ENCODE measurements at regions not wholly inside any gene's neighbourhood (a gene's known extent, or its start where the extent isn't known, plus 50 kb on each side); places are given as distances from the start of the nearest gene placed in this dataset.

GRCh38 chr2:34950797-34951196 lies 1351.7 kb upstream of the FAM98A start:
- DNase-seq (no peak), ATAC-seq (no peak)

- no peak for DNase-seq
- no peak for ATAC-seq
Measured at GRCh38 chr2:34949316-34949715, 1350.2 kb upstream of the FAM98A start.

- ATAC-seq (no peak), DNase-seq (no peak)
Measured at GRCh38 chr2:34936089-34936488, 1337.0 kb upstream of the FAM98A start.

- no peak for ATAC-seq
- DNase-seq, result no peak
Measured at GRCh38 chr2:34912084-34912483, 1313.0 kb upstream of the FAM98A start.

- DNase-seq, result no peak
- no peak for ATAC-seq
Measured at GRCh38 chr2:34909992-34910705, 1311.0 kb upstream of the FAM98A start.

- ATAC-seq, result no peak
Measured at GRCh38 chr2:34907812-34908211, 1308.7 kb upstream of the FAM98A start.

GRCh38 chr2:34901739-34902138 lies 1302.6 kb upstream of the FAM98A start:
- DNase-seq, result no peak
- no peak for ATAC-seq

More at GRCh38 chr2:34907812-34908211, 1308.7 kb upstream of the FAM98A start:
- DNase-seq, result no peak

- DNase-seq (no peak), ATAC-seq (no peak)
Measured at GRCh38 chr2:34899079-34899478, 1300.0 kb upstream of the FAM98A start.

GRCh38 chr2:34892766-34893165 lies 1293.7 kb upstream of the FAM98A start:
- DNase-seq, result no peak
- no peak for ATAC-seq

- ATAC-seq (no peak), DNase-seq (no peak)
Measured at GRCh38 chr2:34892256-34892655, 1293.2 kb upstream of the FAM98A start.

GRCh38 chr2:34875091-34875745 lies 1276.1 kb upstream of the FAM98A start:
- ATAC-seq (no peak), DNase-seq (no peak)

GRCh38 chr2:34853646-34854045 lies 1254.5 kb upstream of the FAM98A start:
- ATAC-seq, result no peak
- DNase-seq, result no peak

- ATAC-seq, result no peak
- DNase-seq, result no peak
Measured at GRCh38 chr2:34851804-34852203, 1252.7 kb upstream of the FAM98A start.

GRCh38 chr2:34849827-34850226 lies 1250.7 kb upstream of the FAM98A start:
- DNase-seq (no peak), ATAC-seq (no peak)

- no peak for DNase-seq
Measured at GRCh38 chr2:34848691-34849090, 1249.6 kb upstream of the FAM98A start.

GRCh38 chr2:34848132-34848531 lies 1249.0 kb upstream of the FAM98A start:
- DNase-seq (no peak), ATAC-seq (no peak)

More at GRCh38 chr2:34848691-34849090, 1249.6 kb upstream of the FAM98A start:
- no peak for ATAC-seq

- no peak for DNase-seq
Measured at GRCh38 chr2:34844629-34845028, 1245.5 kb upstream of the FAM98A start.

GRCh38 chr2:34838408-34838807 lies 1239.3 kb upstream of the FAM98A start:
- no peak for DNase-seq
- ATAC-seq, result no peak

More at GRCh38 chr2:34844629-34845028, 1245.5 kb upstream of the FAM98A start:
- ATAC-seq, result no peak

- ATAC-seq, result no peak
- no peak for DNase-seq
Measured at GRCh38 chr2:34836361-34836760, 1237.3 kb upstream of the FAM98A start.

- ATAC-seq, result no peak
- DNase-seq, result no peak
Measured at GRCh38 chr2:34831096-34831495, 1232.0 kb upstream of the FAM98A start.

GRCh38 chr2:34828481-34828880 lies 1229.4 kb upstream of the FAM98A start:
- DNase-seq (no peak), ATAC-seq (no peak)

- DNase-seq (no peak), ATAC-seq (no peak)
Measured at GRCh38 chr2:34827398-34827797, 1228.3 kb upstream of the FAM98A start.

- ATAC-seq (no peak), DNase-seq (no peak)
Measured at GRCh38 chr2:34825686-34826085, 1226.6 kb upstream of the FAM98A start.

GRCh38 chr2:34822616-34823015 lies 1223.5 kb upstream of the FAM98A start:
- DNase-seq, result no peak
- no peak for ATAC-seq
